B cell (primary cell): ENCODE measurements at regions not wholly inside any gene's neighbourhood (a gene's known extent, or its start where the extent isn't known, plus 50 kb on each side); places are given as distances from the start of the nearest gene placed in this dataset.

Experiments used
- ATAC-seq: fragments of 200-7000 bp; cut with Tn5 transposase; one replicate; pipeline ENCODE4 v1.10.0; 2021; ENCODE audit warnings: low read depth, mild to moderate bottlenecking, moderate number of reproducible peaks, moderate library complexity
- CTCF ChIA-PET: fragments of 350-600 bp; sonication (Branson Sonifier 250); formaldehyde crosslinking; loops from one replicate; lab custom pipeline; 2021; ENCODE audit warnings: antibody characterized with exemption, inconsistent platforms; lab: Charles Lee
- POLR2A ChIA-PET: fragments of 350-600 bp; sonication (Branson Sonifier 250); formaldehyde crosslinking; loops from one replicate; lab custom pipeline; 2021; ENCODE audit warnings: antibody characterized with exemption; lab: Charles Lee
- DNase-seq: peaks from one replicate; pipeline ENCODE4 v3.0.0; 2013
- H2AFZ ChIP-seq: 2 replicates; pipeline ENCODE4 v1.6.1; 2012; ENCODE audit warnings: mild to moderate bottlenecking, low read depth, low read length; ENCODE audit not compliant: insufficient read depth, poor library complexity, severe bottlenecking
- H3K27ac ChIP-seq, 2 donors: 1 replicate in 1 of 2; 2 replicates in 1 of 2; pipeline ENCODE4 v1.5.1; 2012 to 2013; ENCODE audit warnings: low read length in 2 of 2, mild to moderate bottlenecking in 2 of 2, moderate library complexity in 1 of 2
- H3K27me3 ChIP-seq, 4 experiments: fragments of 200-600 bp in 1 of 4; sonication (generic) in 1 of 4; replicated peaks in 1 of 4; 1 replicate in 2 of 4; 2 replicates in 2 of 4; pipeline versions ENCODE4 v1.6.1 to v1.7.0; 2013 to 2016; ENCODE audit warnings: low read length in 3 of 4, mild to moderate bottlenecking in 2 of 4, mixed read lengths in 1 of 4, moderate library complexity in 1 of 4; ENCODE audit not compliant: insufficient read depth in 4 of 4, control insufficient read depth in 3 of 4; ENCODE audit errors: control extremely low read depth in 1 of 4
- H3K36me3 ChIP-seq, 2 experiments: replicated peaks in 1 of 2; 1 replicate in 1 of 2; 2 replicates in 1 of 2; pipeline versions ENCODE4 v1.6.1 to v1.7.1; 2013; ENCODE audit warnings: low read length in 1 of 2; ENCODE audit not compliant: insufficient read depth in 2 of 2, control insufficient read depth in 1 of 2; ENCODE audit errors: control extremely low read depth in 1 of 2, extremely low read depth in 1 of 2
- H3K4me1 ChIP-seq, 2 donors: fragments of 200-600 bp in 1 of 2; sonication (generic) in 1 of 2; 1 replicate in 1 of 2; 2 replicates in 1 of 2; pipeline versions ENCODE4 v1.5.1 to v1.6.1; 2013 to 2017; ENCODE audit warnings: low read length in 2 of 2; ENCODE audit not compliant: control insufficient read depth in 2 of 2, insufficient read depth in 2 of 2
- H3K4me2 ChIP-seq: replicated peaks from 2 replicates; pipeline ENCODE3; 2012; ENCODE audit warnings: mild to moderate bottlenecking, low read depth, low read length; ENCODE audit not compliant: poor library complexity, severe bottlenecking
- H3K4me3 ChIP-seq, 5 experiments: fragments of 200-600 bp in 1 of 5; sonication (generic) in 1 of 5; 1 replicate in 3 of 5; 2 replicates in 2 of 5; pipeline versions ENCODE4 v1.5.1 to v1.7.0; 2011 to 2016; ENCODE audit warnings: low read length in 4 of 5, mild to moderate bottlenecking in 4 of 5, low read depth in 2 of 5, control low read depth in 1 of 5, moderate library complexity in 1 of 5; ENCODE audit not compliant: insufficient read depth in 1 of 5; ENCODE audit errors: control extremely low read depth in 1 of 5, extremely low read depth in 1 of 5
- H3K79me2 ChIP-seq: fragments of 200-600 bp; sonication (generic); one replicate; pipeline ENCODE4 v1.6.0; 2016; ENCODE audit warnings: low read length; ENCODE audit not compliant: control insufficient read depth, insufficient read depth
- H3K9ac ChIP-seq: fragments of 200-600 bp; sonication (generic); 2 replicates; pipeline ENCODE4 v1.6.1; 2017; ENCODE audit warnings: mild to moderate bottlenecking, low read length, moderate library complexity
- H3K9me3 ChIP-seq, 3 donors: one replicate each; pipeline versions ENCODE4 v1.6.1 to v1.7.1; 2013; ENCODE audit warnings: low read length in 2 of 3; ENCODE audit not compliant: control insufficient read depth in 2 of 3, insufficient read depth in 1 of 3; ENCODE audit errors: control extremely low read depth in 1 of 3
- H4K20me1 ChIP-seq: 2 replicates; pipeline ENCODE4 v1.6.0; 2012; ENCODE audit warnings: mild to moderate bottlenecking, low read length; ENCODE audit not compliant: insufficient read depth, control insufficient read depth, poor library complexity, severe bottlenecking
- H3K27ac Mint-ChIP-seq: one replicate; pipeline ENCODE4 v1.8.0; 2021; ENCODE audit warnings: mixed read lengths
- H3K27me3 Mint-ChIP-seq: one replicate; pipeline ENCODE4 v1.8.0; 2021; ENCODE audit warnings: mixed read lengths
- H3K4me1 Mint-ChIP-seq: one replicate; pipeline ENCODE4 v1.8.0; 2021; ENCODE audit warnings: mixed read lengths
- H3K4me3 Mint-ChIP-seq: one replicate; pipeline ENCODE4 v1.8.0; 2021; ENCODE audit warnings: mixed read lengths
- H3K9me3 Mint-ChIP-seq: one replicate; pipeline ENCODE4 v1.8.0; 2022; ENCODE audit warnings: mixed read lengths; ENCODE audit not compliant: insufficient read depth
- CTCF ChIP-seq: fragments of 200-600 bp; IDR thresholded peaks from one replicate; pipeline ENCODE4 v1.8.0; 2022; ENCODE audit warnings: antibody characterized with exemption, mild to moderate bottlenecking
- EZH2 ChIP-seq: IDR thresholded peaks from 2 replicates; pipeline ENCODE4 v1.6.1; 2012; ENCODE audit warnings: borderline replicate concordance, low read depth, mild to moderate bottlenecking, moderate library complexity, low read length; ENCODE audit not compliant: insufficient read depth, poor library complexity, severe bottlenecking
- WGBS: methylation state at CpG from one replicate; pipeline ENCODE4 v1.1.5; 2013; ENCODE audit warnings: missing lambda C conversion rate; ENCODE audit not compliant: insufficient coverage; 5-methylcytosine and 5-hydroxymethylcytosine counted together
- intact Hi-C: fragments of 100-400 bp; cut with micrococcal nuclease; formaldehyde crosslinking; loops from one replicate; pipeline ENCODE4 v1.10.0; 2022

DNA sequence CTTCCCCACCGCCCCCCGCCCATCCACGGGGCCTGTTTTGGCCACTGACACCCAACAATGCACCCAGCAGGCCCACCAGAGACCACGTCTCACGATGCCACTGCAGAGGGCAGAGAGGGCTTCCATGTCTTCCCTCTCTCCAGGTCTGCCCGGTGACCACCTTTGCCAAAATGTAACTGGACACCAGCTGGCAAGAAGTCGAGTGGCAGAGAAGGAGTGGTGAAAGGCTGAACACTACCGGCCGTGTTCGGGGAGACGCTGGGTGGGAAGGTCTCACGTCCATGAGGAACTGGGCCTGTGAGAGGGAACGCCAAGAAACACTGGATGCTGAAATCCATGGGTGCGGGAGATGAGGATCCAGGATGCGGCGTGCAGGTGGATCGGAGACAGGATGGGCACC, 308.2 kb downstream of the ADGRD1 start:
- 95% methylated on average over 17 of the region's 17 CpGs for WGBS
- DNase-seq: no peak
- POLR2A ChIA-PET: no interaction called here
- Histone ChIP-seq H3K9ac (no peak overlapping the region), H3K4me3 (no peak overlapping the region), H3K27ac (no peak overlapping the region), H3K4me2 (no peak overlapping the region), H3K79me2 (no peaks in the 10 kb centered on the region), H3K36me3 (no peaks in the 10 kb centered on the region), H3K27me3 (no peaks in the 10 kb centered on the region), H3K4me1 (no peaks in the 10 kb centered on the region), H3K9me3 (no peaks in the 10 kb centered on the region), H4K20me1 (no peaks in the 10 kb centered on the region), H2AFZ (no peak overlapping the region)
- no peak for ATAC-seq
- no peaks in the 10 kb centered on the region for H3K9me3 Mint-ChIP-seq
- no peak overlapping the region for H3K4me3 Mint-ChIP-seq
- CTCF ChIA-PET: no interaction called here
- no peak for TF ChIP-seq EZH2
- no peak for TF ChIP-seq CTCF
- H3K27me3 Mint-ChIP-seq: no peaks in the 10 kb centered on the region
- no peaks in the 10 kb centered on the region for H3K4me1 Mint-ChIP-seq
- no peak overlapping the region for H3K27ac Mint-ChIP-seq
- intact Hi-C loops: no loop called here

GRCh38 chr12:131263626-131264025, 309.9 kb downstream of the ADGRD1 start:
- no peaks in the 10 kb centered on the region for H4K20me1 ChIP-seq
- ATAC-seq: no peak
- H3K27me3 ChIP-seq: no peaks in the 10 kb centered on the region
- ChIA-PET CTCF (interaction anchor here (0.7 kb wide), 1 partner anchor 9 kb away, joined by 3 read pairs; no protein-coding TSS in a partner anchor), POLR2A (no interaction called here)
- WGBS: 87% methylated on average over 10 of the region's 10 CpGs
- H3K4me3 ChIP-seq: no peak overlapping the region
- H3K9me3 ChIP-seq: no peaks in the 10 kb centered on the region
- no peak overlapping the region for H3K27ac ChIP-seq
- Mint-ChIP-seq H3K27me3 (no peaks in the 10 kb centered on the region), H3K9me3 (no peaks in the 10 kb centered on the region), H3K4me3 (no peak overlapping the region), H3K4me1 (no peaks in the 10 kb centered on the region), H3K27ac (no peak overlapping the region)
- H3K9ac ChIP-seq: no peak overlapping the region
- TF ChIP-seq EZH2: no peak
- TF ChIP-seq CTCF: no peak
- H3K4me2 ChIP-seq: no peak overlapping the region
- H3K36me3 ChIP-seq: no peaks in the 10 kb centered on the region
- no peaks in the 10 kb centered on the region for H3K4me1 ChIP-seq
- DNase-seq: no peak
- intact Hi-C loops: no loop called here
- no peaks in the 10 kb centered on the region for H3K79me2 ChIP-seq
- H2AFZ ChIP-seq: no peak overlapping the region
